ENCODE measurements at regions not wholly inside any gene's neighbourhood (a gene's known extent, or its start where the extent isn't known, plus 50 kb on each side); places are given as distances from the start of the nearest gene placed in this dataset.

GRCh38 chr1:238892612-238893011 lies 493.8 kb upstream of the CHRM3 start:
- no peak for DNase-seq

DNA sequence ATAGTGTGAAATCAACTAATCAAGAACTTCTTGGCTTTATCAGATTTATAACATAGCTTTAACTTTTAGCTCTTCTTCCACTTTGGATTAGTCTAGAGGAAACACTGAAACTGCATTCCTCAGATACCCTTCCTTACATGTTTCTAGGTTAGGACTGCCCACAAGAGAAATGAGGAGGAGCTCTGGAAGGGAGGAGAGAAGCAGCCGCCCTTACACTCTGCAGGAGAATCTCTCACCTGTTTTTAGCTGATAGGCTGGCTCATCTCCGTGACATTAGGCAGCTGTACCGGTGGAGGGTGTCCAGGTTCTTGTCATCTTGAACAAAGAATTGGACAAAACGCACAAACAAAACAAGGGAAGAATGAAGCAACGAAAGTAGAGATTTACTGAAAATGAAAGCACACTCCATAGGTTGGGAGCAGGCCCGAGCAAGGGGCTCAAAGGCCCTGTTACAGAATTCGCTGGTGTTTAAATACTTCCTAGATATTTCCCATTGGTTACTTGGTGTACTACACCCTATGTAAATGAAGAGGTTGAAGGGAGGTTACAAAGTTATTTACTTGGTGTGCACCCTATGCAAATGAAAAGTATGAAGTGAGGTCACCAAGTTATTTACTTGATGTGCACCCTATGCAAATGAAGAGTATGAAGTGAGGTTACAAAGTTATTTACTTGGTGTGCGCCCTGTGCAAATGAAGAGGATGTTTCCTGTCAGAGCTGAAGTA lies 524.9 kb upstream of the CHRM3 start:
- DNase-seq, result no peak

DNA sequence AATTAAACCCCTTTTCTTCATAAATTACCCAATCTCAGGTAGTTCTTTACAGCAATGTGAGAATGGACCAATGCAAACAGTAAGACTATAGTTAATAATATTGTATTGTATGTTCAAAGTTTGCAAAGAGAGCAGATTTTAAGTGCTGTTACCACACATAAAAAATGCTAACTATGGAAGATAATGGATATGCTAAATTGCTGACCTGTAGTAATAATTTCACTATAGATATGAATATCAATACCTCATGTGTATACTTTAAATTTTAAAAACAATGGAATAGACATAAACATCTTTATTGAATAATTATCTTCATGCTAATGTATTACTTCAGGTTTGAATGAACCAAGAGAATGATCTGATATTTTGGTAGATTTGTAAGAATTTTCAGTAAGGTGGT lies 552.4 kb upstream of the CHRM3 start:
- no peak for DNase-seq

- no peak for DNase-seq
Observed at GRCh38 chr1:238832106-238832505, 554.3 kb upstream of the CHRM3 start.

- no peak for DNase-seq
Observed at GRCh38 chr1:238830036-238830611, 556.2 kb upstream of the CHRM3 start.

GRCh38 chr1:238826891-238827290 lies 559.5 kb upstream of the CHRM3 start:
- DNase-seq, result no peak

- DNase-seq, result no peak
Observed at GRCh38 chr1:238823416-238823815, 563.0 kb upstream of the CHRM3 start.

GRCh38 chr1:238811211-238811879 lies 575.0 kb upstream of the CHRM3 start:
- DNase-seq, result no peak

- DNase-seq, result no peak
Observed at GRCh38 chr1:238790882-238791281, 595.5 kb upstream of the CHRM3 start.

- no peak for DNase-seq
Observed at GRCh38 chr1:238789916-238790667, 596.3 kb upstream of the CHRM3 start.

DNA sequence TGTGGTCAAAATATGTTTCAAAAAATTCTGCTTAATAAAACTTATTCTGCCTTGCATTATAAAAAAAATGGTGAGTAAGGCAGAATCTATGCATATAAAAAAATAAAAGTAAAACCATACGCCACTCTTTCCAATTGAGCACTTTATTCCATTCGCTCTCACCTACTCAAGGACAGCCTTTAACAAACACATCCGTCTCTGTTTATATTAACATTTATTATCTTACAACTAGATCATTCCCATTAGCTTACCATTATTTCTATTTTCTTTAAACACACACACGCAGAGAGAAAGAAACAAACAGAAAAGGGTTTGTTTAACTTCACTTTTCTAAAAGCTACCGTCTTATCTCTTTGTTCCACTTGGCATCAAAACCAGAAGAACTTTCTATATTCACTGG lies 598.9 kb upstream of the CHRM3 start:
- DNase-seq, result no peak

DNA sequence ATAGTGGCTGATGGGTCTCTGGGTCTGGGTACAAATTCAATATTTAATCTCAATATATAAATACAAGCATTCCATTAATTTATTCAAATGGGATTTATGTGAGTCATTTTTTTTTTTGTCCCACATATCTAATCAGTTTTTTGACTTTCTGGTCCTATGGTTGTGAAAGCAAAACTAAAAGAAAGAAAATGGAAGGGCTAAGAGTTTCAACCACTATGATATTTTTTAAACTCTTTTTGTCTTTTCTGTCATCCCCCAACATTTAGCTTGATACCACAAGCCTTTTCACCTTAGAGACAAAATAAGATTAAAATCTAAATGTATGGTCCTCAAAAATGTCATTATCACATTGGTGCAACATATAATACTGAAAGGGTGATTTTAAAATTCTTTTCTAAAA lies 602.7 kb upstream of the CHRM3 start:
- no peak for DNase-seq

GRCh38 chr1:238779716-238780115 lies 606.7 kb upstream of the CHRM3 start:
- no peak for DNase-seq

GRCh38 chr1:238778113-238778512 lies 608.3 kb upstream of the CHRM3 start:
- no peak for DNase-seq

DNA sequence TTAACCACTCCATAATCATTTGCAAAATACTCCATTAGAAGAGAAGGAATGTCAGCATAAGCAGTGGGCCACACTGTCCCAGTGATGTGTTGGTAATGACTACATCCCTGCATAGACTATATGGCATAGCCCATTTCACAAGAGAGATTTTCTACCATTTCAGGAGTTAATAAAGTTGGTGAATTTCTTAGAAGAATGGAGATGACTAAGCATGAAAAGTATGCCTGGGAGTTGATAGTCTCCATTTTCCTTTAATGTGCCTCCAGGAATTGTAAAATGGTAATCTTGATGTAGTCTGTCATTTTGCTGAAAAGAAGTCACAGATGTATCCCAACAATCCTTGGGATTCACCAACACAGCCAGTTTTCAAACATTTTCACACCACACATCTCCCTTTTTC lies 608.8 kb upstream of the CHRM3 start:
- no peak for DNase-seq

DNA sequence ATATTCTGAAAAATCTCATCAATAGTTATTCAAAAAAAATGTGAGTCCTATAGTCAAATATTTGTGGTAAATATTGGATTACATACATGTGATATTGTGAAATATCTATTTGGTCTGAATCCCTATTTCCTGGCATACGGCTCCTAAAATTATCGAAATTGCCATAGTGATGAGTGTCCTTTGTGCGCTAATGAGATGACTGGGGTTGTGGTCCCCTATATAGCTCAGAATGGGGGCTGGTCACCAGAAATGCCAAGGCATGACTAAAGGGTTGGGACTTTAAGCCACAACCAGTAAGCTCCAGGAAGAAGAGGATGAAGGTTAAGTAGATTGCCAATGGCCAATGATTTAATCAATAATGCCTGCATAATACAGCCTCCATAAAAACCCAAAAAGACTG lies 610.2 kb upstream of the CHRM3 start:
- DNase-seq, result no peak

DNA sequence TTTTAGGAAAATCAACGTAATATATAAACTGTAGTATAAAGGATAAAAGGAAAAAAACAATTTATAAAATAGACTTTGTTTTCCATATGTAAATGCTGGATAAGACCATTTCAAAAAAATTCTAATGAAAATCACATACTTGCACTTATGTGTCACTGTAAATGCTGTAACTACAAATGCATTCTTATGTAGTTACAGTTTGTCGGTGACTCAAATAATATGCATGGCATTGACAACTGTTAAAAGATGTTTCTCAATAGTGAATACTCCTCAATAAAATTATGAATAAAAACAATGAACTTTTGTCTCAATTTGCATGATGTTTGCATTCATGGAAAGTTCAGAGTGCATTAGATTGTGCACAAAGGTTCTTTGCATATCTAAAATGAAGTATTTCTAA lies 614.0 kb upstream of the CHRM3 start:
- no peak for DNase-seq

DNA sequence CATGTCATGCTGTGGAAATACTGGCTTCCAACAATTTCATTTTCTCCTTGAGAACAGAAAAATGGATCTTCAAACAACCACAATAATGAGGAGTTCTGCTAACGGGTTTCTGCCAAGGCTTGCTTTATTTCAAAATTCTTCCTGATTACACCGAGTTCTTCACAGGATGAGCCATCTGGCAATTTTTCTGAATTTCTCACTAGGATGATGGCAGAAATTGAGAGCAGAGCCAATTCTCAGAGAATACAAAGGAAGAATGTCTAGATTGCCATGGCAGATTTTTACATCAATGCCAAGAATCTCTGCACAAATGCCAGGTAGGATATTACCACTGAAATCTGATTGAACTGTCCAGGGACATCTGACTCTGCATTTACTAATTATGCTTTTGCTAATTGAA lies 619.0 kb upstream of the CHRM3 start:
- DNase-seq, result no peak

GRCh38 chr1:238764779-238765178 lies 621.6 kb upstream of the CHRM3 start:
- DNase-seq, result no peak

- no peak for DNase-seq
Observed at GRCh38 chr1:238753252-238753651, 633.1 kb upstream of the CHRM3 start.

DNA sequence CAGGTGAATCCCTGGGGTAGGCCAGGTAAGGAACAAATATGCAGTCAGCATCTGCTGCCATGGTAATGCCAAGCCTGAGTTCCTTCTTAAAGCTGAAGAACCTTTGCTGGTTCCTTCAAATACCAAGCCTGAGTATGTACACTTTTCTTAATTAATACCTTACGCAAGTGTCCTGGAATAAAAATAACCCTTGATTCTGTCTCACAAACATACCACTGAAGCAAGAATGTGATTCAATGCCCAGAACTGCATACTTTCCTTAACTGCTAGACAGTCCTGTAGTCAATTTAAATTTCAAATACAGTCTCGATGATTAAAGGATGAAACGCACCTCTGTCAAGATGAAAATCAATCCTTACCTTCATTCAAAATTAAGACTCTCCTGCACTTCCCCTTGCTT lies 634.0 kb upstream of the CHRM3 start:
- no peak for DNase-seq

GRCh38 chr1:238745069-238745468 lies 641.3 kb upstream of the CHRM3 start:
- no peak for DNase-seq

DNA sequence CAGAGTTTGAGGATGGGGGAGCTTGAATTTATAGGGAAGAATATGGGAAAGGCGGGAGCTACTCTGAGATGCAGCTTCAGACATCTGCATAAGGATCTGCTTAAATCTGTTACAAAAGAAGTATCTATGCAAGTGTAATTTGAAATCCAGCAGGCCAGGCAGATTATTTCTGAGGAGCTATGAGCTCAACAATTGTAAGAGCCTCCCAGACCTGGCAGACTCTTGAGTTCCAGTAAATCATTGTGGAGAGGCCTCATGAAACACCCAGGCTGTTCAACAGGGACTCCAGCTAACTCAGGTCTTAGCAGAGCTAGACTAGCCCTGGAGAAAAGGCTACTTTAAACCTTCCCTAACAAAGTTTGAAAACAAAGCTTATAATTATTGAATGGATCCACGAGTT lies 647.5 kb upstream of the CHRM3 start:
- DNase-seq, result peak in 1 of 3 experiments; percentile 22

DNA sequence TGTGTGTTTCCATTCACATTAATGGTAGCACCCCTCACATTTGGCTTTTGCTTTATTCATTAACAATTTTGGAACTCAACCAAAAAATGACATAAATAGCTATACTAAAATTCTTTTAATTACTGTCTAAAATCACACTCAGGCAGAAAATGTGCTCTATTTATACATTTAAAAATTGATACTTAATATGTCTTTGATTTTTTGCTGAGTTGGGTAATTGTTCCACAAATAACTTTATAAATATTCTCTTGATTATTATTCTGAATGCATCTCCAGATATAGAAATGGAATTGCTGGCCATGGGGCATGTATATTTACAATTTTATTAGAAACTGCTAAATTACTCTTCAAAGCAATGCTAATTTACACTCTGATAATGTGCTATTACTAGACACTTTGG lies 658.7 kb upstream of the CHRM3 start:
- no peak for DNase-seq

All from NCI-H1417 (cell line).